ENCODE measurements at regions not wholly inside any gene's neighbourhood (a gene's known extent, or its start where the extent isn't known, plus 50 kb on each side); places are given as distances from the start of the nearest gene placed in this dataset.

GRCh38 chr17:68812876-68813584 is 142.2 kb downstream of the ABCA8 start:
- no peak for TF ChIP-seq CTCF (IDR thresholded peaks at IDR 0.05)
- TF ChIP-seq POLR2A (IDR thresholded peaks at IDR 0.05): no peak

Data from adrenal gland (tissue), 5 donors.